ENCODE measurements at regions not wholly inside any gene's neighbourhood (a gene's known extent, or its start where the extent isn't known, plus 50 kb on each side); places are given as distances from the start of the nearest gene placed in this dataset.

- TF ChIP-seq GTF3C2 (IDR thresholded peaks at IDR 0.05; ENCODE audit: borderline replicate concordance, extremely low read depth, insufficient read length) (no peak), GABPA (tag; conservative IDR thresholded peaks at IDR 0.05; ENCODE audit: low read depth) (no peak)
Observed at GRCh38 chrX:85808217-85808616, 239.1 kb downstream of the CHM start.

Measured in K562 (cell line).